ENCODE measurements at regions not wholly inside any gene's neighbourhood (a gene's known extent, or its start where the extent isn't known, plus 50 kb on each side); places are given as distances from the start of the nearest gene placed in this dataset.

- no peak overlapping the region for H3K4me3 Mint-ChIP-seq
- peaks cover 12% of the 10 kb centered on the region for H3K27me3 Mint-ChIP-seq (ENCODE audit: low read depth, poor library complexity)
- no peaks in the 10 kb centered on the region for H3K4me1 Mint-ChIP-seq
- no peaks in the 10 kb centered on the region for H3K36me3 Mint-ChIP-seq (ENCODE audit: low read depth)
- TF ChIP-seq CTCF (IDR thresholded peaks at IDR 0.05): no peak
- DNase-seq: no peak
- H3K27ac Mint-ChIP-seq: no peak overlapping the region
- no peaks in the 10 kb centered on the region for H3K9me3 Mint-ChIP-seq
These were observed 51.1 kb upstream of the HBS1L start for GRCh38 chr6:135105710-135106109.

GRCh38 chr6:135105299-135105698, 50.7 kb upstream of the HBS1L start:
- DNase-seq: no peak
- peaks cover 9% of the 10 kb centered on the region for H3K27me3 Mint-ChIP-seq (ENCODE audit: low read depth, poor library complexity)
- no peaks in the 10 kb centered on the region for H3K4me1 Mint-ChIP-seq
- no peaks in the 10 kb centered on the region for H3K9me3 Mint-ChIP-seq
- H3K4me3 Mint-ChIP-seq: no peak overlapping the region
- no peak for TF ChIP-seq CTCF (IDR thresholded peaks at IDR 0.05)
- H3K36me3 Mint-ChIP-seq (ENCODE audit: low read depth): no peaks in the 10 kb centered on the region
- no peak overlapping the region for H3K27ac Mint-ChIP-seq

Data from nephron progenitor cell (in vitro differentiated cells).